ENCODE measurements at regions not wholly inside any gene's neighbourhood (a gene's known extent, or its start where the extent isn't known, plus 50 kb on each side); places are given as distances from the start of the nearest gene placed in this dataset.

GRCh38 chr3:74771401-74771800, 156.9 kb upstream of the CNTN3 start:
- TF ChIP-seq, protein P1, sequence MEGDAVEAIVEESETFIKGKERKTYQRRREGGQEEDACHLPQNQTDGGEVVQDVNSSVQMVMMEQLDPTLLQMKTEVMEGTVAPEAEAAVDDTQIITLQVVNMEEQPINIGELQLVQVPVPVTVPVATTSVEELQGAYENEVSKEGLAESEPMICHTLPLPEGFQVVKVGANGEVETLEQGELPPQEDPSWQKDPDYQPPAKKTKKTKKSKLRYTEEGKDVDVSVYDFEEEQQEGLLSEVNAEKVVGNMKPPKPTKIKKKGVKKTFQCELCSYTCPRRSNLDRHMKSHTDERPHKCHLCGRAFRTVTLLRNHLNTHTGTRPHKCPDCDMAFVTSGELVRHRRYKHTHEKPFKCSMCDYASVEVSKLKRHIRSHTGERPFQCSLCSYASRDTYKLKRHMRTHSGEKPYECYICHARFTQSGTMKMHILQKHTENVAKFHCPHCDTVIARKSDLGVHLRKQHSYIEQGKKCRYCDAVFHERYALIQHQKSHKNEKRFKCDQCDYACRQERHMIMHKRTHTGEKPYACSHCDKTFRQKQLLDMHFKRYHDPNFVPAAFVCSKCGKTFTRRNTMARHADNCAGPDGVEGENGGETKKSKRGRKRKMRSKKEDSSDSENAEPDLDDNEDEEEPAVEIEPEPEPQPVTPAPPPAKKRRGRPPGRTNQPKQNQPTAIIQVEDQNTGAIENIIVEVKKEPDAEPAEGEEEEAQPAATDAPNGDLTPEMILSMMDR (conservative IDR thresholded peaks at IDR 0.05): no peak
- TF ChIP-seq ZFX (IDR thresholded peaks at IDR 0.05): no peak
